ENCODE measurements at regions not wholly inside any gene's neighbourhood (a gene's known extent, or its start where the extent isn't known, plus 50 kb on each side); places are given as distances from the start of the nearest gene placed in this dataset.

- TF ChIP-seq CTCF (IDR thresholded peaks at IDR 0.05) (no peak), POLR2A (IDR thresholded peaks at IDR 0.05) (no peak)
These were observed 58.1 kb upstream of the NECTIN1 start for GRCh38 chr11:119787074-119787461.
